PC-9 (cell line): ENCODE measurements at regions not wholly inside any gene's neighbourhood (a gene's known extent, or its start where the extent isn't known, plus 50 kb on each side); places are given as distances from the start of the nearest gene placed in this dataset.

Source experiments
- BruUV-seq: library from RNA; stranded (reverse); fragments of 400-500 nt; replicated peaks from 2 replicates; lab custom pipeline; 2021; lab: Mats Ljungman, UMichigan
- CTCF ChIA-PET: fragments of 300-600 bp; sonication (Branson Sonifier 250); formaldehyde crosslinking; loops from one replicate; lab custom pipeline; 2022; ENCODE audit warnings: antibody characterized with exemption; lab: Charles Lee
- POLR2A ChIA-PET: fragments of 300-600 bp; sonication (Branson Sonifier 250); formaldehyde crosslinking; loops from one replicate; lab custom pipeline; 2022; ENCODE audit warnings: antibody characterized with exemption; ENCODE audit not compliant: unreplicated experiment; lab: Charles Lee
- DNase-seq, 2 experiments: peaks; one replicate each; pipeline versions ENCODE4 v3.0.0 to v3.0.0-alpha.2; 2015 to 2022; ENCODE audit warnings: mixed read lengths in 1 of 2
- H2AFZ ChIP-seq: fragments of 200-600 bp; sonication (generic); 2 replicates; pipeline ENCODE4 v1.8.1; 2017; ENCODE audit warnings: antibody characterized with exemption
- H3F3A ChIP-seq: fragments of 200-600 bp; sonication (generic); 2 replicates; pipeline ENCODE4 v1.8.1; 2017; ENCODE audit warnings: antibody characterized with exemption, mild to moderate bottlenecking, low read depth; ENCODE audit not compliant: insufficient read depth
- H3K27ac ChIP-seq: fragments of 200-600 bp; sonication (generic); 2 replicates; pipeline ENCODE4 v1.6.1; 2016; ENCODE audit warnings: mixed run types
- H3K27me3 ChIP-seq: fragments of 200-600 bp; sonication (generic); 2 replicates; pipeline ENCODE4 v1.6.1; 2016; ENCODE audit warnings: low read depth, mixed run types; ENCODE audit not compliant: insufficient read depth
- H3K36me3 ChIP-seq: fragments of 200-600 bp; sonication (generic); 2 replicates; pipeline ENCODE4 v1.6.1; 2016; ENCODE audit warnings: low read depth, mixed run types
- H3K4me1 ChIP-seq: fragments of 200-600 bp; sonication (generic); replicated peaks from 2 replicates; pipeline ENCODE4 v1.6.1; 2016; ENCODE audit warnings: mixed run types; ENCODE audit not compliant: insufficient read depth
- H3K4me2 ChIP-seq: fragments of 200-600 bp; sonication (generic); 2 replicates; pipeline ENCODE4 v1.6.1; 2017; ENCODE audit warnings: mixed run types
- H3K4me3 ChIP-seq: fragments of 200-600 bp; sonication (generic); 2 replicates; pipeline ENCODE4 v1.6.1; 2016; ENCODE audit warnings: mixed run types
- H3K79me2 ChIP-seq: fragments of 200-600 bp; sonication (generic); 2 replicates; pipeline ENCODE4 v1.6.1; 2017; ENCODE audit warnings: low read depth, mixed run types
- H3K9me2 ChIP-seq: fragments of 200-600 bp; sonication (generic); 2 replicates; pipeline ENCODE4 v1.8.1; 2017; ENCODE audit warnings: mild to moderate bottlenecking; ENCODE audit not compliant: insufficient read depth
- H3K9me3 ChIP-seq: fragments of 200-600 bp; sonication (generic); 2 replicates; pipeline ENCODE4 v1.8.1; 2016; ENCODE audit warnings: low read depth; ENCODE audit not compliant: insufficient read depth
- H4K20me1 ChIP-seq: fragments of 200-600 bp; sonication (generic); 2 replicates; pipeline ENCODE4 v1.8.1; 2017; ENCODE audit not compliant: insufficient read depth
- CTCF ChIP-seq: fragments of 200-600 bp; sonication (generic); conservative IDR thresholded peaks from 2 replicates; pipeline ENCODE4 v1.6.1; 2017; ENCODE audit warnings: mixed run types, antibody characterized with exemption, mild to moderate bottlenecking, moderate library complexity
- EZH2 ChIP-seq: fragments of 200-600 bp; sonication (generic); IDR thresholded peaks from 2 replicates; pipeline ENCODE4 v1.8.0; 2017; ENCODE audit warnings: antibody characterized with exemption, low read depth
- intact Hi-C: fragments of 100-400 bp; cut with micrococcal nuclease; formaldehyde crosslinking; loops from one replicate; pipeline ENCODE4 v1.10.0; 2022; ENCODE audit not compliant: unreplicated experiment

DNA sequence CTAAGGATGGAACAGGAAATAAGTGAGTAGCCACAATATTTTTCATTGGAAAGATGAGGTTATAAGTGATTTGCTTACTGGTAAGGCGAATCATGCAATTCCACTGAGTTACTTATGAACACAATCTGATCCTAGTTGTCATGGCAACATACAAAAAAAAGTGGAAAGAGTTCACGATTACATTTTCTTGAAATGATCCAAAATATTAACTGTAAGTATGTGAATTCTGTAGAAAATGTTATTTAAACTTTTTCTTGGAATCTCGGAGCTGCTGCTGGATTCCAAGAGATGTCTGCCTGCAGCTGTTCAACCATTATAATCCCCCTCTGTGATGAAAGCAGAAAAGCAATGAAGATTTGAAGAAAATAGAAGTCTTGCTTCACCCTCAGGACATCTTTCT, 120.5 kb downstream of the KBTBD8 start:
- no peak for DNase-seq
- CTCF ChIA-PET, result no interaction called here
- TF ChIP-seq EZH2 (no peak), CTCF (no peak)
- Histone ChIP-seq H3K4me3 (no peak overlapping the region), H2AFZ (no peak overlapping the region), H3K79me2 (no peaks in the 10 kb centered on the region), H3F3A (no peaks in the 10 kb centered on the region), H3K4me2 (no peak overlapping the region), H3K9me3 (no peaks in the 10 kb centered on the region), H3K36me3 (no peaks in the 10 kb centered on the region), H4K20me1 (no peaks in the 10 kb centered on the region), H3K27ac (no peak overlapping the region), H3K4me1 (no peaks in the 10 kb centered on the region), H3K9me2 (no peaks in the 10 kb centered on the region), H3K27me3 (no peaks in the 10 kb centered on the region)
- POLR2A ChIA-PET, result no interaction called here
- BruUV-seq, result no TSS peak
- intact Hi-C loops, result no loop called here

DNA sequence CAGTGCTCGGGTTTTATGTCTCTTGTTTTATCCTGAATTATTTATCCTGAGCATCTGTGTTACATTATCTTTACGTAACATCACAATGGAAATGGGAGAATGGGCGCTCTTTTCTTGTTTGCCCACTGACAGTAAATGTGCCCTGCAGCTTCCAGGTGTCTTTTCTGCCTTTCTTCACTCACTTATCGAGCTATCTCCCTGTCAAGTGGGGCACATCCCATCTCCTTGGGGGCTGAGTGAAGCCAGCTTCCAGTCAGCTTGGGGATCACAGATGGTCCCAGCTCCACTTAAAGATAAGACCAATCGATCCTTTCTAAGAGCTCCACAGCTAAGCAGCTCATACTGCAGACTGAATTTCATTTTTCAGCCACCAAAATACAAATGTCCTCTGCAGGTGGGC, 125.8 kb downstream of the KBTBD8 start:
- CTCF ChIA-PET, result no interaction called here
- BruUV-seq, result no TSS peak
- H4K20me1 ChIP-seq, result no peaks in the 10 kb centered on the region

GRCh38 chr3:67127254-67127653, 129.1 kb downstream of the KBTBD8 start:
- Histone ChIP-seq H3K4me3 (no peak overlapping the region), H3F3A (no peaks in the 10 kb centered on the region), H2AFZ (no peak overlapping the region), H3K27ac (no peak overlapping the region), H3K36me3 (no peaks in the 10 kb centered on the region), H3K9me3 (no peaks in the 10 kb centered on the region), H3K79me2 (no peaks in the 10 kb centered on the region), H3K27me3 (no peaks in the 10 kb centered on the region), H3K4me2 (no peak overlapping the region), H3K4me1 (no peaks in the 10 kb centered on the region), H4K20me1 (no peaks in the 10 kb centered on the region), H3K9me2 (no peaks in the 10 kb centered on the region)
- ChIA-PET CTCF (no interaction called here), POLR2A (no interaction called here)
- no peak for TF ChIP-seq CTCF
- TF ChIP-seq EZH2, result no peak
- no peak for DNase-seq
- intact Hi-C loops, result no loop called here
- no TSS peak for BruUV-seq

More for the DNA sequence above, 125.8 kb downstream of the KBTBD8 start:
- no peak overlapping the region for H3K27ac ChIP-seq
- no peak overlapping the region for H3K4me3 ChIP-seq
- no peak for DNase-seq
- H3K79me2 ChIP-seq, result no peaks in the 10 kb centered on the region
- intact Hi-C loops, result no loop called here
- H3K36me3 ChIP-seq, result no peaks in the 10 kb centered on the region
- H2AFZ ChIP-seq, result no peak overlapping the region
- no peaks in the 10 kb centered on the region for H3K9me3 ChIP-seq
- H3K9me2 ChIP-seq, result no peaks in the 10 kb centered on the region
- no peaks in the 10 kb centered on the region for H3K4me1 ChIP-seq
- H3F3A ChIP-seq, result no peaks in the 10 kb centered on the region
- H3K27me3 ChIP-seq, result no peaks in the 10 kb centered on the region
- H3K4me2 ChIP-seq, result no peak overlapping the region
- POLR2A ChIA-PET, result no interaction called here
- TF ChIP-seq EZH2 (no peak), CTCF (no peak)
